ENCODE measurements at regions not wholly inside any gene's neighbourhood (a gene's known extent, or its start where the extent isn't known, plus 50 kb on each side); places are given as distances from the start of the nearest gene placed in this dataset.

DNA sequence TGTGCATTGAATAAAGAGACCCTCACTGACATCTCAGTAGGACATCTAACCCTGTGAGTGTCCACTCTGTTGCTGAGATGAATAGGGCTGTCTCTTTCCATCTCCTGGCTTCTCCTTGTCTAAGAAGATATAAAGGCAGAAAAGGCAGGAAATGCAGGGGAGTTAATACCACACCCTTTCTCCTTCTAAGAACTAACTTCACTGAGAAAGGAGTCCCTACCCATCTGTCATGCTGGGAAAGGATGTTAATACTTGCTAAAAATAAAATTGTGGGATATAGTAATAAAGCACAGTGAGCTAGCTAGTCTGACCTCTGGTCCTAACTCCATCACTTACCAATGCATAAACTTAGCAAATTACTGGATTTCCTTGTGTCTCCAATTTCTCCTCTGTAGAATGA is 213.9 kb upstream of the FIGN start:
- Histone ChIP-seq H2AK5ac (ENCODE audit: low read depth, low read length) (no peak overlapping the region), H2BK120ac (replicated peaks; ENCODE audit: low read depth, low read length) (no peak overlapping the region), H3K23me2 (ENCODE audit: low read depth, low read length) (no peaks in the 10 kb centered on the region), H3K27ac (ENCODE audit: low read depth, low read length) (no peak overlapping the region), H3K4me2 (ENCODE audit: insufficient read depth in 1 of 2, low read depth in 2 of 2, low read length in 2 of 2) (no peak overlapping the region), H3K9me3 (ENCODE audit: insufficient read depth in 2 of 2, low read depth in 1 of 2, low read length in 1 of 2) (peaks cover 3 to 5% of the 10 kb centered on the region in 2 experiments; a peak in 1 of 4 replicates), H3K14ac (ENCODE audit: insufficient read length) (no peak overlapping the region), H3K79me1 (ENCODE audit: low read depth, low read length) (no peaks in the 10 kb centered on the region), H3K23ac (ENCODE audit: insufficient read length) (no peak overlapping the region), H3K36me3 (ENCODE audit: control insufficient read depth in 2 of 4, insufficient read depth in 4 of 4, low read length in 3 of 4) (no peaks in the 10 kb centered on the region; a peak in 1 of 8 replicates), H3K56ac (replicated peaks; ENCODE audit: insufficient read length, low read depth, low read length) (no peak overlapping the region), H4K91ac (replicated peaks; ENCODE audit: insufficient read length, low read length) (no peak overlapping the region), H3K9ac (replicated peaks in 1 of 4; ENCODE audit: extremely low read depth in 1 of 4, low read depth in 3 of 4, low read length in 3 of 4) (no peak overlapping the region), H2BK5ac (ENCODE audit: low read depth, low read length) (no peak overlapping the region), H2BK15ac (ENCODE audit: low read length) (no peak overlapping the region), H3K27me3 (replicated peaks in 1 of 4; ENCODE audit: control insufficient read depth in 3 of 4, extremely low read depth in 1 of 4, insufficient read depth in 3 of 4, low read length in 3 of 4) (peaks cover 0 to 1% (median 0%) of the 10 kb centered on the region in 4 experiments; a peak in 1 of 7 replicates), H3K4ac (replicated peaks; ENCODE audit: insufficient read length, low read depth, low read length) (no peak overlapping the region), H4K5ac (ENCODE audit: insufficient read length, low read depth, low read length) (no peak overlapping the region), H3K18ac (ENCODE audit: extremely low read depth, low read length) (no peak overlapping the region), H3K4me1 (replicated peaks in 1 of 4; ENCODE audit: control insufficient read depth in 3 of 4, insufficient read depth in 4 of 4, low read length in 3 of 4) (no peaks in the 10 kb centered on the region), H2BK12ac (ENCODE audit: low read depth, low read length) (no peak overlapping the region), H2AFZ (ENCODE audit: low read length) (0 out of 2 replicates have a peak overlapping the region, but pooled peaks have one; percentile 20), H3K79me2 (ENCODE audit: control insufficient read depth in 1 of 2, insufficient read depth in 2 of 2, low read length in 2 of 2) (no peaks in the 10 kb centered on the region), H2BK20ac (ENCODE audit: low read length) (no peak overlapping the region), H3K4me3 (ENCODE audit: extremely low read depth in 1 of 4, insufficient read depth in 2 of 4, low read depth in 3 of 4, low read length in 4 of 4) (no peak overlapping the region), H4K8ac (ENCODE audit: extremely low read depth, insufficient read depth, low read length) (no peak overlapping the region), H4K20me1 (replicated peaks in 1 of 2; ENCODE audit: control insufficient read depth in 1 of 2, insufficient read depth in 2 of 2, low read length in 2 of 2) (no peaks in the 10 kb centered on the region)
- DNase-seq (ENCODE audit: low read depth in 1 of 2, low spot score in 2 of 2) (no peak), FAIRE-seq (no peak)
- POLR2A ChIA-PET (ENCODE audit: partially characterized antibody): no interaction called here
- CTCF ChIA-PET (ENCODE audit: partially characterized antibody): interaction anchor here (1.1 kb wide), 1 partner anchor 27 kb away, joined by 6 read pairs; no protein-coding TSS in a partner anchor
- TF ChIP-seq ZNF274 (IDR thresholded peaks at IDR 0.05; ENCODE audit: borderline replicate concordance, extremely low read depth, low read length) (no peak), SRF (IDR thresholded peaks at IDR 0.05; ENCODE audit: low read depth, low read length) (no peak), BCL11A (IDR thresholded peaks at IDR 0.05; ENCODE audit: low read depth in 2 of 2, low read length in 2 of 2) (no peak), CBX8 (IDR thresholded peaks at IDR 0.05; ENCODE audit: borderline replicate concordance, low read depth, low read length) (no peak), TAF7 (optimal IDR thresholded peaks at IDR 0.05; ENCODE audit: borderline replicate concordance, low read depth, low read length) (no peak), CEBPB (IDR thresholded peaks at IDR 0.05; ENCODE audit: low read depth, low read length) (no peak), TEAD4 (IDR thresholded peaks at IDR 0.05; ENCODE audit: low read depth, low read length) (no peak), BRCA1 (IDR thresholded peaks at IDR 0.05; ENCODE audit: low read depth, low read length) (no peak)
- TF ChIP-seq, protein P1, sequence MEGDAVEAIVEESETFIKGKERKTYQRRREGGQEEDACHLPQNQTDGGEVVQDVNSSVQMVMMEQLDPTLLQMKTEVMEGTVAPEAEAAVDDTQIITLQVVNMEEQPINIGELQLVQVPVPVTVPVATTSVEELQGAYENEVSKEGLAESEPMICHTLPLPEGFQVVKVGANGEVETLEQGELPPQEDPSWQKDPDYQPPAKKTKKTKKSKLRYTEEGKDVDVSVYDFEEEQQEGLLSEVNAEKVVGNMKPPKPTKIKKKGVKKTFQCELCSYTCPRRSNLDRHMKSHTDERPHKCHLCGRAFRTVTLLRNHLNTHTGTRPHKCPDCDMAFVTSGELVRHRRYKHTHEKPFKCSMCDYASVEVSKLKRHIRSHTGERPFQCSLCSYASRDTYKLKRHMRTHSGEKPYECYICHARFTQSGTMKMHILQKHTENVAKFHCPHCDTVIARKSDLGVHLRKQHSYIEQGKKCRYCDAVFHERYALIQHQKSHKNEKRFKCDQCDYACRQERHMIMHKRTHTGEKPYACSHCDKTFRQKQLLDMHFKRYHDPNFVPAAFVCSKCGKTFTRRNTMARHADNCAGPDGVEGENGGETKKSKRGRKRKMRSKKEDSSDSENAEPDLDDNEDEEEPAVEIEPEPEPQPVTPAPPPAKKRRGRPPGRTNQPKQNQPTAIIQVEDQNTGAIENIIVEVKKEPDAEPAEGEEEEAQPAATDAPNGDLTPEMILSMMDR (IDR thresholded peaks at IDR 0.05; ENCODE audit: control extremely low read depth in 1 of 3, insufficient read depth in 1 of 3, low read depth in 1 of 3, low read length in 3 of 3): no peak
- TF ChIP-seq, protein P2, sequence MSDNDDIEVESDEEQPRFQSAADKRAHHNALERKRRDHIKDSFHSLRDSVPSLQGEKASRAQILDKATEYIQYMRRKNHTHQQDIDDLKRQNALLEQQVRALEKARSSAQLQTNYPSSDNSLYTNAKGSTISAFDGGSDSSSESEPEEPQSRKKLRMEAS (IDR thresholded peaks at IDR 0.05): no peak

All from H1 (cell line).